Neuron (in vitro differentiated cells): ENCODE measurements at regions not wholly inside any gene's neighbourhood (a gene's known extent, or its start where the extent isn't known, plus 50 kb on each side); places are given as distances from the start of the nearest gene placed in this dataset.

Source experiments
- H2AFZ ChIP-seq: one replicate; pipeline ENCODE4 v1.6.1; 2013; ENCODE audit warnings: low read depth, mild to moderate bottlenecking, inconsistent platforms, low read length, moderate library complexity
- H3K27me3 ChIP-seq: one replicate; pipeline ENCODE4 v1.6.1; 2013; ENCODE audit warnings: low read length; ENCODE audit not compliant: insufficient read depth
- H3K36me3 ChIP-seq: one replicate; pipeline ENCODE4 v1.6.1; 2013; ENCODE audit warnings: low read length; ENCODE audit not compliant: insufficient read depth
- H3K4me1 ChIP-seq: one replicate; pipeline ENCODE4 v1.6.1; 2013; ENCODE audit warnings: low read length; ENCODE audit not compliant: insufficient read depth
- H3K4me3 ChIP-seq: 2 replicates; pipeline ENCODE4 v1.5.1; 2013; ENCODE audit warnings: mild to moderate bottlenecking, low read length, moderate library complexity
- H3K9me3 ChIP-seq: one replicate; pipeline ENCODE4 v1.6.1; 2013; ENCODE audit warnings: low read length

- no peaks in the 10 kb centered on the region for H3K4me1 ChIP-seq
- no peak overlapping the region for H2AFZ ChIP-seq
- no peaks in the 10 kb centered on the region for H3K27me3 ChIP-seq
- no peaks in the 10 kb centered on the region for H3K9me3 ChIP-seq
- H3K36me3 ChIP-seq, result no peaks in the 10 kb centered on the region
- no peak overlapping the region for H3K4me3 ChIP-seq
These were observed 367.5 kb upstream of the FIGN start for GRCh38 chr2:164103271-164103670.

DNA sequence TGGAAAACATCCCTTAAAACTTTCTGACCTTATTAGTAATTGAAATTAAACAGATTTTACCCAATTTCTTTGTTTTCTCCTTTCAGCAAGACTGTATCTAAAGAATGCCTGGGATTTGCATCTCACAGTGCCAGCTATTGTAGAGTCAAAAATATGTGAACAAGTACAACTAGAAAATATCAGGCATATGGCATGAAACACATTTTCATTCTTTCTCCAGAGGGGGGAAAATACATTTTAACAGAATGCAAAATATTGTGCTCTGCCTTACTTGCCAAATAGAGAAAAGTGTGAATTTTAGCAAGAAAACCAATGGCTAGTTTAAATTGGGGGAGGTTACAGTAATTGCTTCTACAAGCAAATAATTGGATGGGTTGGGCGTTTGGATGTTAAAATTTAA, 366.6 kb upstream of the FIGN start:
- Histone ChIP-seq H3K4me1 (no peaks in the 10 kb centered on the region), H2AFZ (no peak overlapping the region), H3K27me3 (no peaks in the 10 kb centered on the region), H3K4me3 (no peak overlapping the region), H3K36me3 (no peaks in the 10 kb centered on the region), H3K9me3 (no peaks in the 10 kb centered on the region)

DNA sequence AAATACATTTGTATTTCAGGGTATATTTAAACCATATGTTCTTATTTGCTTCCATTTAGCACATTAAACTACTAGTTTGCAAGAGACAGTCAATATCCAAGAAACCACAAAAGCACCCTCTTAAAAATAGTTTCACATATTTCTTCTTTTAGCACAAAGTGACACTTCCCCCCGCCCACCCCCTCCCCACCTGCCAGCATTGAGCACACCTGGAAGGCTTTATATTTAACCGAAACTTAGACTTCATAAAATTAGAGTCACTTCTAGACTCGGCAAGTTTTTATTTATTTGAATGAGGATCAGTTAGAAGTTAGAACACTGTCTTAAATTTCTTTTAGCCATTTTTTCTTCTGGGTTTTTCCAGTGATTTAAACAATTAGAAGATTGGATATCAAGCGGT, 355.9 kb upstream of the FIGN start:
- no peaks in the 10 kb centered on the region for H3K4me1 ChIP-seq
- no peaks in the 10 kb centered on the region for H3K36me3 ChIP-seq

GRCh38 chr2:164090533-164090932, 354.7 kb upstream of the FIGN start:
- Histone ChIP-seq H3K9me3 (no peaks in the 10 kb centered on the region), H3K4me1 (no peaks in the 10 kb centered on the region), H3K36me3 (no peaks in the 10 kb centered on the region), H2AFZ (no peak overlapping the region), H3K4me3 (no peak overlapping the region), H3K27me3 (no peaks in the 10 kb centered on the region)

More for the DNA sequence above, 355.9 kb upstream of the FIGN start:
- no peak overlapping the region for H3K4me3 ChIP-seq
- H3K27me3 ChIP-seq, result no peaks in the 10 kb centered on the region
- H3K9me3 ChIP-seq, result no peaks in the 10 kb centered on the region
- no peak overlapping the region for H2AFZ ChIP-seq

DNA sequence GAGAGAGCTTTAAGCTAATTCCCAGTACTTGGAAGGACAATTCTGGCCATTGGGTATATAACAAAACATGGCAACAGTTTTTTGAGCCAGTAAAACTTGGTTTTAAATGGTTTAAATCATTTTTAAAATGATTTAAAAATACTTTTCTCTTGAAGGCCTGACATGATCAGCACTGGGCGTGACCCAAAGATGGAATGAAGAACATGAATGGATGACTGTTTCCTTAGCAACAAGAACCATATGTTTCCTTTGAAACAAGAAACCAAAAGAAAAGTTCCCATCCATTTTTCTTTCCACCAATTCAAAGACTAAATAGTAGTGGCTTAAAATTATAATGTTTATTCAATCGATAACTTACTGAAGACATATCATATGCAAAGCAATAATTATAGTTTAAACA, 348.3 kb upstream of the FIGN start:
- Histone ChIP-seq H3K9me3 (no peaks in the 10 kb centered on the region), H3K4me1 (no peaks in the 10 kb centered on the region), H2AFZ (no peak overlapping the region), H3K36me3 (no peaks in the 10 kb centered on the region), H3K27me3 (no peaks in the 10 kb centered on the region), H3K4me3 (no peak overlapping the region)

DNA sequence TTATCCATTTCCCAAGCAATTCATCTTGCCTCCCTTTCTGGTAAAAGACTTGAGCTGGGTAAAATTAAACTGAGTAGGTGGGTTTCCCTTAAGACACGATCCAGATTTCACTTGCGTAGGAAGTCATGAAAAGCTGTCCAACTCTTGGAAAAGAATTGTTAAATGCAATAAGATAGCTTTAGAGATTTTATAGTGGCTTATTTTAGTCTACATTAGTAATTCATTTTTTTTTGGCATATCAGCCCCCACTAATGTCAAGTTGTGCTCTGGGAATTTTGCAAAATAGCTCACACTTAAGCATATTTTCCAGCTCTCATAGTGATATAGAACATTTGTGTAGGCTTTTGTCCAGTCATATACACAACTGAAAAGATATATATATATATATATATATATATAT, 344.7 kb upstream of the FIGN start:
- H3K4me1 ChIP-seq, result no peaks in the 10 kb centered on the region
- H3K27me3 ChIP-seq, result no peaks in the 10 kb centered on the region
- no peak overlapping the region for H3K4me3 ChIP-seq
- no peaks in the 10 kb centered on the region for H3K36me3 ChIP-seq
- H3K9me3 ChIP-seq, result no peaks in the 10 kb centered on the region
- no peak overlapping the region for H2AFZ ChIP-seq

DNA sequence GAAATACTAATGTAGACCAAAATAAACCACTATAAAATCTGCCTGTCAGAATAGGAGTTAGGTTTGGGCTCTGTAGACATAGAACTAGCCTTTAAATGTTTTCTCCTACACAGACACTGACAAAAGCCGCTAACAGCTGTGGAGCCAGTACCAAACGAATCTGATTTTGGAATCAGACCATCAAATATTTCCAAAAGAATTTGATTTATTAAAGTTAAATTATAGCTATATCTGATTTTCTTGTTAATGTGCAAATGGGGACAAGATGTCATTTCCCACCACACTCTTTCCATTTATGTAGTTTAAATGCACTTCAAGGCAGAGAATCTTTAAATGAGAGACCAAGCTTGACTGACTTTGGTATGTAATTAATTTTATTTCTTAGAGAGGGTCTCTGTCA, 343.4 kb upstream of the FIGN start:
- H2AFZ ChIP-seq, result no peak overlapping the region
- no peaks in the 10 kb centered on the region for H3K36me3 ChIP-seq
- no peaks in the 10 kb centered on the region for H3K27me3 ChIP-seq
- no peaks in the 10 kb centered on the region for H3K9me3 ChIP-seq
- no peak overlapping the region for H3K4me3 ChIP-seq
- H3K4me1 ChIP-seq, result no peaks in the 10 kb centered on the region

- peaks cover 6% of the 10 kb centered on the region for H3K4me1 ChIP-seq
- no peak overlapping the region for H3K4me3 ChIP-seq
- no peak overlapping the region for H2AFZ ChIP-seq
- H3K27me3 ChIP-seq, result no peaks in the 10 kb centered on the region
- H3K36me3 ChIP-seq, result no peaks in the 10 kb centered on the region
- H3K9me3 ChIP-seq, result no peaks in the 10 kb centered on the region
These were observed 342.6 kb upstream of the FIGN start for GRCh38 chr2:164078421-164078820.

GRCh38 chr2:164073101-164074074, 337.6 kb upstream of the FIGN start:
- H3K4me1 ChIP-seq, result peaks cover 11% of the 10 kb centered on the region
- no peak overlapping the region for H3K4me3 ChIP-seq
- peak overlapping the region; percentile 40 for H2AFZ ChIP-seq
- H3K9me3 ChIP-seq, result no peaks in the 10 kb centered on the region
- no peaks in the 10 kb centered on the region for H3K36me3 ChIP-seq
- no peaks in the 10 kb centered on the region for H3K27me3 ChIP-seq

- no peaks in the 10 kb centered on the region for H3K36me3 ChIP-seq
- peaks cover 11% of the 10 kb centered on the region for H3K4me1 ChIP-seq
- H2AFZ ChIP-seq, result no peak overlapping the region
- no peaks in the 10 kb centered on the region for H3K27me3 ChIP-seq
- H3K9me3 ChIP-seq, result no peaks in the 10 kb centered on the region
- no peak overlapping the region for H3K4me3 ChIP-seq
These were observed 333.7 kb upstream of the FIGN start for GRCh38 chr2:164069540-164069939.

GRCh38 chr2:164068063-164068462, 332.3 kb upstream of the FIGN start:
- H3K4me1 ChIP-seq, result peaks cover 1% of the 10 kb centered on the region

GRCh38 chr2:164066095-164066494, 330.3 kb upstream of the FIGN start:
- no peaks in the 10 kb centered on the region for H3K27me3 ChIP-seq
- H3K4me1 ChIP-seq, result no peaks in the 10 kb centered on the region
- no peaks in the 10 kb centered on the region for H3K9me3 ChIP-seq
- H2AFZ ChIP-seq, result no peak overlapping the region
- no peak overlapping the region for H3K4me3 ChIP-seq
- H3K36me3 ChIP-seq, result no peaks in the 10 kb centered on the region

More at GRCh38 chr2:164068063-164068462, 332.3 kb upstream of the FIGN start:
- Histone ChIP-seq H3K4me3 (no peak overlapping the region), H3K27me3 (no peaks in the 10 kb centered on the region), H3K36me3 (no peaks in the 10 kb centered on the region), H3K9me3 (no peaks in the 10 kb centered on the region), H2AFZ (no peak overlapping the region)

DNA sequence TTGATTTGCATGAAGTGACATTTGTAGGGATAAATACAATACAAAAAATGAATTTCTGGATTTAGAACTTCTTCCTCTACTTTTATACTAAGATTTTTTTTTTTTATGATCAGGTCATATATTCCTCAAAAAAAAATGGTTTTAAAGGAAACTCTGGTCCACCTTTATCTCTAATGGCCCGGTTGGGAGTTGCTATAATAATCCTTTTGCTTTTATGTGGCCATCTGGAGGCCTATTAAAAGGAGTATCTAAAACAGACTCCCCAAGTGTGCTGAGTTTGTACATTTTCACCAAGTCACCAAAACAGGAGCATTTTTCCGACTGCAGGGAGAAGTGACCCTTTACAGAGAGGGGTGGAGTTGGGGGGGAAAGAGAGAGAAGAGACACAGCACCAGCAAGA, 329.2 kb upstream of the FIGN start:
- Histone ChIP-seq H3K4me3 (no peak overlapping the region), H3K36me3 (no peaks in the 10 kb centered on the region), H3K27me3 (no peaks in the 10 kb centered on the region), H3K9me3 (no peaks in the 10 kb centered on the region), H3K4me1 (no peaks in the 10 kb centered on the region), H2AFZ (no peak overlapping the region)
